ENCODE measurements at regions not wholly inside any gene's neighbourhood (a gene's known extent, or its start where the extent isn't known, plus 50 kb on each side); places are given as distances from the start of the nearest gene placed in this dataset.

- ChIA-PET CTCF (interaction anchor here (0.7 kb wide), 1 partner anchor 54 kb away, joined by 3 read pairs; no protein-coding TSS in a partner anchor), POLR2A (no interaction called here)
- H3K4me1 Mint-ChIP-seq, result no peaks in the 10 kb centered on the region
Measured at GRCh38 chr15:89387140-89387903, 52.7 kb upstream of the POLG start.

GRCh38 chr15:89385596-89386331 is 51.1 kb upstream of the POLG start:
- Mint-ChIP-seq H3K36me3 (ENCODE audit: low read depth) (no peaks in the 10 kb centered on the region), H3K27me3 (peaks cover 25% of the 10 kb centered on the region), H3K27ac (no peak overlapping the region), H3K4me3 (no peak overlapping the region), H3K9me3 (ENCODE audit: low read depth) (no peaks in the 10 kb centered on the region), H3K4me1 (no peaks in the 10 kb centered on the region)
- ChIA-PET CTCF (no interaction called here), POLR2A (no interaction called here)
- DNase-seq (no peak), ATAC-seq (no peak)
- intact Hi-C loops (cut with DNase I, micrococcal nuclease), result no loop called here

More at GRCh38 chr15:89387140-89387903, 52.7 kb upstream of the POLG start:
- no peak for ATAC-seq
- no peak for DNase-seq
- H3K27ac Mint-ChIP-seq, result no peak overlapping the region
- H3K9me3 Mint-ChIP-seq (ENCODE audit: low read depth), result no peaks in the 10 kb centered on the region
- H3K4me3 Mint-ChIP-seq, result no peak overlapping the region
- no peaks in the 10 kb centered on the region for H3K36me3 Mint-ChIP-seq (ENCODE audit: low read depth)
- peaks cover 19% of the 10 kb centered on the region for H3K27me3 Mint-ChIP-seq
- intact Hi-C loops (cut with DNase I, micrococcal nuclease), result no loop called here

Data from activated CD4-positive, alpha-beta T cell treated with anti-CD3 and anti-CD28 coated beads for 36 hours (primary cell).